ENCODE measurements at regions not wholly inside any gene's neighbourhood (a gene's known extent, or its start where the extent isn't known, plus 50 kb on each side); places are given as distances from the start of the nearest gene placed in this dataset.

GRCh38 chr9:17942498-17942897, 363.6 kb downstream of the SH3GL2 start:
- BruUV-seq (replicated peaks), result no TSS peak
- Histone ChIP-seq H3K14ac (replicated peaks; ENCODE audit: low read depth, low read length) (no peak overlapping the region), H3K4me3 (ENCODE audit: insufficient read depth, low read depth, low read length) (no peak overlapping the region), H3K4ac (ENCODE audit: low read depth, low read length) (no peak overlapping the region), H2AK9ac (replicated peaks; ENCODE audit: low read depth, low read length, poor library complexity) (no peak overlapping the region), H3K79me1 (ENCODE audit: low read depth in 1 of 2, low read length in 2 of 2) (no peaks in the 10 kb centered on the region), H2BK120ac (ENCODE audit: low read depth, low read length) (no peak overlapping the region), H3K56ac (ENCODE audit: extremely low read depth, insufficient read depth, low read length) (no peak overlapping the region), H3K9ac (ENCODE audit: low read depth, low read length) (no peak overlapping the region), H3K27me3 (ENCODE audit: control insufficient read depth, insufficient read depth, low read length) (no peaks in the 10 kb centered on the region), H3K36me3 (ENCODE audit: control insufficient read depth, insufficient read depth, low read length) (no peaks in the 10 kb centered on the region), H3K4me2 (ENCODE audit: low read depth, low read length) (no peak overlapping the region), H2AK5ac (ENCODE audit: low read depth, low read length) (no peak overlapping the region), H4K5ac (ENCODE audit: low read depth, low read length) (no peak overlapping the region), H2BK5ac (ENCODE audit: low read depth, low read length, poor library complexity, severe bottlenecking) (no peak overlapping the region), H3K23ac (ENCODE audit: low read depth, low read length) (no peak overlapping the region), H3K4me1 (ENCODE audit: control insufficient read depth, insufficient read depth, low read length) (no peaks in the 10 kb centered on the region), H4K8ac (ENCODE audit: low read depth in 2 of 2, low read length in 2 of 2) (no peak overlapping the region), H3K9me1 (ENCODE audit: insufficient read depth, low read length) (no peaks in the 10 kb centered on the region), H2BK20ac (ENCODE audit: low read depth, low read length) (no peak overlapping the region), H2AFZ (replicated peaks; ENCODE audit: low read length, poor library complexity) (no peak overlapping the region), H3K18ac (ENCODE audit: low read depth, low read length) (no peak overlapping the region), H2BK15ac (ENCODE audit: low read depth, low read length) (no peak overlapping the region), H4K20me1 (ENCODE audit: insufficient read depth, low read length) (no peaks in the 10 kb centered on the region), H3K9me3 (ENCODE audit: control insufficient read depth, insufficient read depth, low read length) (no peaks in the 10 kb centered on the region), H3K27ac (ENCODE audit: insufficient read depth, low read length) (no peak overlapping the region), H4K91ac (ENCODE audit: insufficient read depth, low read depth, low read length) (no peak overlapping the region)
- dilution Hi-C loops (cut with HindIII; ENCODE audit: low sequenced_read_pairs, unreplicated experiment) (no loop called here), intact Hi-C loops (cut with micrococcal nuclease) (no loop called here), in situ Hi-C loops (cut with MboI; ENCODE audit: low sequenced_read_pairs) (no loop called here)
- no peak for DNase-seq
- ChIA-PET POLR2A (ENCODE audit: unreplicated experiment) (no interaction called here), CTCF (no interaction called here)
- TF ChIP-seq MAFK (IDR thresholded peaks at IDR 0.05; ENCODE audit: low read depth, low read length), result no peak
- TF ChIP-seq MAZ (IDR thresholded peaks at IDR 0.05; ENCODE audit: borderline replicate concordance, low read depth, low read length), result no peak
- TF ChIP-seq CTCF (conservative IDR thresholded peaks at IDR 0.05; ENCODE audit: low read depth, low read length), result no peak
- no peak for TF ChIP-seq CEBPB (IDR thresholded peaks at IDR 0.05; ENCODE audit: low read depth, low read length)
- no peak for TF ChIP-seq MXI1 (IDR thresholded peaks at IDR 0.05; ENCODE audit: borderline replicate concordance, low read depth, low read length)
- no peak for TF ChIP-seq NFE2L2 (IDR thresholded peaks at IDR 0.05; ENCODE audit: low read depth, low read length)
- no peak for TF ChIP-seq ELK1 (IDR thresholded peaks at IDR 0.05; ENCODE audit: borderline replicate concordance, low read depth, low read length)
- no peak for TF ChIP-seq BHLHE40 (IDR thresholded peaks at IDR 0.05; ENCODE audit: low read depth, low read length)
- TF ChIP-seq RCOR1 (IDR thresholded peaks at IDR 0.05; ENCODE audit: insufficient replicate concordance, low read length), result no peak
- no peak for TF ChIP-seq SMC3 (IDR thresholded peaks at IDR 0.05; ENCODE audit: low read depth, low read length)
- TF ChIP-seq USF2 (IDR thresholded peaks at IDR 0.05; ENCODE audit: low read depth, low read length), result no peak
- TF ChIP-seq RFX5 (IDR thresholded peaks at IDR 0.05; ENCODE audit: low read depth, low read length), result no peak
- no peak for TF ChIP-seq POLR2A (IDR thresholded peaks at IDR 0.05; ENCODE audit: low read depth, low read length)
- TF ChIP-seq FOS (IDR thresholded peaks at IDR 0.05; ENCODE audit: low read depth, low read length), result no peak
- TF ChIP-seq RAD21 (IDR thresholded peaks at IDR 0.05; ENCODE audit: low read length), result no peak
- TF ChIP-seq CHD1 (IDR thresholded peaks at IDR 0.05; ENCODE audit: low read depth, low read length), result no peak
- ATAC-seq (ENCODE audit: low read depth), result no peak
- WGBS, 2 experiments (ENCODE audit: extremely low coverage in 2 of 2, insufficient read length in 1 of 2), result no CpG with 5 or more reads among the region's 1 CpG
